Embryonic facial prominence (tissue), 1 donor: ENCODE measurements at regions not wholly inside any gene's neighbourhood (a gene's known extent, or its start where the extent isn't known, plus 50 kb on each side); places are given as distances from the start of the nearest gene placed in this dataset.
"Not testable (repeated sequence)": the region's sequence is repeated elsewhere in the genome, so short reads cannot be mapped to it uniquely, and the experiment has no call there.

ENCODE experiments used
- DNase-seq: peaks from one replicate; pipeline ENCODE4 v3.0.0-alpha.2; 2016; ENCODE audit errors: extremely low spot score

- no peak for DNase-seq
Observed at GRCh38 chr2:88924533-88924932, 233.1 kb downstream of the RPIA start.

DNA sequence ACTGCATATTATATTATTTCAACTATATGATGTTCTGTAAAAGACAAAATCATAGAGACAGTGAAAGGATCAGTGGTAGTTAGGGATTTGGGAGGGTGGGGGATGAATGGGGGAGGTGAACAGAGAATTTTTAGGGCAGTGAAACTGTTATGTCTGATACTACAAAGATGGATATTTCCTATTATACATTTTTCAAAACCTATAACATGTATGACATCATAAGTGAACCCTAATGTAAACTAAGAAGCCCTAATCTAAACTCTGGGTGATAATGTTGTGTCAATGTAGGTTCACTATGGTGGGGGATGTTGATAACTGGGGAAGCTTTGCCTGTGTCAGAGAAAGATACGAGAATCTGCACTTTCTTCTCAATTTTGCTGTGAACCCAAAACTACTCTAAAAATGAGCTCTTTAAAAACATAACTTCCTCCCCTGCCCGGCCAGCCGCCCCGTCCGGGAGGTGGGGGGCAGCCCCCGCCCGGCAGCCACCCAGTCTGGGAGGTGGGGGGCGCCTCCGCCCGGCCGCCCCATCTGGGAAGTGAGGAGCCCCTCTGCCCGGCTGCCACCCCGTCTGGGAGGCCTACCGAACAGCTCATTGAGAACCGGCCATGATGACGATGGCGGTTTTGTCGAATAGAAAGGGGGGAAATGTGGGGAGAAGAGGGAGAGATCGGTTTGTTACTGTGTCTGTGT lies 234.4 kb downstream of the RPIA start:
- no peak for DNase-seq

GRCh38 chr2:88927128-88927527 lies 235.7 kb downstream of the RPIA start:
- no peak for DNase-seq

DNA sequence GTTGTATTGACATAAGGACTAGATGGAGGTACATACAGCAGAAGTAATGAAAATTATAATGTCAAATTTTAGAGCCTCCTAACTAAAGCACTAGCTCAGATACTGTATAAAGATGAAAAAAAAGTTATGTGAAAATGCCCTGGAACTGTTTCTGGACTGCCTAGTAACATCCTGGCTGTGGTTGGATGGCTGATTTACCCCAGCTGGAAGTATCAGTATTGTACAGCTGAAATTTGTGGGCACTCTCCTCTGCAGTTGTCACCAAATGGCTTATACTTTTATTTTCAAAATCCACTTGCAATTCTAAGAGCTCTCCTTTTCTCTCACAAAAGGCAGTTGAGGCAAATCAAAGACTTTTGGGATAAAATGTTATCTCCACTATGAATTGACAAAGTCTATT lies 239.2 kb downstream of the RPIA start:
- DNase-seq, result no peak

GRCh38 chr2:88932686-88933085 lies 241.2 kb downstream of the RPIA start:
- DNase-seq, result no peak

DNA sequence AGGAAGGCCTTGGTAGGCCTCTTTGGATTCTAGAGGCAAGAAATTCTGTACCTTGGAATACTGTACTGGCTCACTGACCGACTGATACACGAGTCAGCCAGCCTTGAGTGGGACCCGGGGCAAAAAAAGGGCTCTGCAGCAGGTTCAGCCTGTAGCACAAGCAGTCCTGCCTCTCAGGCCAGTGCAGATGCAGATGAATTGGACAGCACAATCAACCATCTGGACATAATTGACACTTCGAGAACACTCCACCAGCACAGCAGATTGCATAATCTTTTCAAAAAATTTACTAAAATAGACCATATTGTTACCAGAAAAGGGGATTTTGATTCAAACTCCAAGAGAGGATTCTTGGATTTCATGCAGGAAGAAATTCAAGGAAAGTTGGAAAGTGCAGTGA lies 241.6 kb downstream of the RPIA start:
- no peak for DNase-seq

- DNase-seq, result no peak
Observed at GRCh38 chr2:88933980-88934379, 242.5 kb downstream of the RPIA start.

DNA sequence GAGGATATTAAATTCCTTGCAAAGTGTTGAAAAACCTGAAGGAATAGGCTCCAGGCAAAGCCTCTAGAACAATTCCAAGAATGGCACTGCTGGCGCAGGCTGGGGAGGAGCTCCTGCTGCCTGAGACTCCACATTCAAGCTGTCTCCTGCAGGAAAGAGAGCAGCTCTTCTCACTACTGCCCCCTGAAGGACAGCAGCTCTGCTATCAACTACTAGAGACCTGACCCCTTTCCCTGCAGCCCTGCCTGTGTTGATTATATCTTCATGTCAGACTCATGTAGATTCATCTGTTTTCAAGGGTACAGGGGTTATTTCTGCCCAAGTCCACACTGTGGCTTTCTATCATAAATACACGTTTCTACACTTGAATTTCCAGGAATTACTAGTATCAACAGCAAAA lies 249.7 kb downstream of the RPIA start:
- not testable (repeated sequence) for DNase-seq

- no peak for DNase-seq
Observed at GRCh38 chr2:88942798-88943197, 251.3 kb downstream of the RPIA start.

DNA sequence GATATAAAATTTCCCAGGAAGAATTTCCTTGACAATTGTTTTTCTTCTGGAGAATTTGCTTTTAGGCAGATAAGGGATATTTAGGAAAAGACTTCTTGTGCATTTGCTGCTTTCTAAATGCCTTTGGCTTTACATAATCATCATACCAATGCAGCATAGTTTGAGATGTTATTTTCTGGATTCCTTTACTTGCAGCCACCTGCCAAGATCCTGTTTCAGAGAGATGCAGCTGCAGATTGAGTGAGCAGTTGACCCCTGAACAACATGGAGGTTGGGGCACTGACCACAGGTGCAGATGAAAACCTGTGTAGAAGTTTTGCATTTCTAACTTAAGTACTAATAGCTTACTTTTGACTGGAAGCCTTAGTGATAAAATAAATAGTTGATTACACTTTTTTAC lies 257.9 kb downstream of the RPIA start:
- DNase-seq, result no peak

- DNase-seq, result no peak
Observed at GRCh38 chr2:88950010-88950409, 258.5 kb downstream of the RPIA start.

DNA sequence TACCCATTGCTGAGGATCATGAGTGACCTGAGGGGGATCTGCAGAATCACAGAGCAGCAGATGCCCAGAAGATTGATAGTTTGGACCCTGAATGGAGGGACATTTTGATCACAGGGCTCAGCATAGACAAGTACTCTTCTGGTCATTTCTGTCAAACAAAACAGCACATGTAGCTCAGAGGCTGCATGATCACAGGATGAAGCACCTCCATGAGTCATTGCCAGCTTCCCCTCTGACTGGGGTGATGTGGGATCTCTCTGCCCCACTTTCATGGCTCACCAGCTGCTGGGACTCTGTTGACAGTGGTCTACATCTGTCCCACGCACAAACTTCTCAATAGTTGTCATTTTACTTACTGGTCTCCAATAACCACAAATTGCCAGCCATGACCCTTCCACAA lies 264.1 kb downstream of the RPIA start:
- no peak for DNase-seq

DNA sequence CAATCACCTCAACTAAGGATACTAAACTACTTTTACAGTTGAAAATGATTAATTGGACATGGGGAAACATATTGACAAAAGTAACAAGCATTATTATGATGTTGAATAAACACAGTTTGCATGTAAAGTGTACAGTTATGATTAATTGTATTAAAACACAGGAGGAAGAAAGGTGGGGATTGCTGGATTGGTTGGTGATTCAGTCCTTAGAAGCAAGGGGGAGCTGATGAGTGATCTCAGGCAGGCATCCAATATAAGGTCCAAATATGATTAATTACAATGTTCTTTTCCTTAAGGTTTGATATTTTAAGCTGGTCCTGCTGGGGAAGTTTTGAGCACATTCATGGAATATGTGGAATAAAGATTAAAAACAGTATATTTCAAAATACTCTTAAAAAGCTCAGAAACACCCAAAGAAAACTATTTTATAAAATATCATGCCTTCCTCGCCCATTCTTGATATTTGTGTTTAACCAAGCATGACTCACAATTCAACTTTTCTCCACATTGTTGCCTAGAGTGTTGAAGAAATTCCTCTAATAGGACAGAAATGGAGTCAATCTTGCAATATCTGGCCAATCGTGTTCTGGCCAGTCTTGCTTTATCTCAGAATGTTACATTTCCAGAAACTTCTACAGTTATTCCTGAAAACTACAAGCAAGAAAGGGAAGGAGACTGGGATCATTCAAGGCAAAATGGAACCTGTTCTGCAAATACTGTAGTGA lies 268.2 kb downstream of the RPIA start:
- no peak for DNase-seq

- not testable (repeated sequence) for DNase-seq
Observed at GRCh38 chr2:88961323-88961722, 269.9 kb downstream of the RPIA start.

DNA sequence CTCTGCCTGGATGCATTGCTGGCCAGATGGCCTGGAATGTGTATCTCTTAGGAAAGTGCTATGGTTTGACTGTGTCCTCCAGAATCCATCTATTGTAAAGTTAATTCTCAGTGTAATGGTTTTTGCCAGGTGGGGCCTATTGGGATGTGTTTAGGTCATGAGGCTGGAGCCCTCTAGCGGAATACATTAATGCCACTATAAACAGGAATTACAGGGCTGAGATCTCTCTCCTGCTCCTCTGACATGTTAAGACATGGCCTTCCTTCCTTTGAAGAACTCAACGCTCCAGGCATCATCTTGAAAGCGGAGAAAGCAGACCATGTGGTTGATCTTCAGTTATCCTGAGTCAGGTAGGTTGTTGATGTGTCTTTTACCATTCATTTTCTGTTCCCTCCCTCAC lies 276.4 kb downstream of the RPIA start:
- DNase-seq, result no peak

- not testable (repeated sequence) for DNase-seq
Observed at GRCh38 chr2:88978011-88978410, 286.5 kb downstream of the RPIA start.

DNA sequence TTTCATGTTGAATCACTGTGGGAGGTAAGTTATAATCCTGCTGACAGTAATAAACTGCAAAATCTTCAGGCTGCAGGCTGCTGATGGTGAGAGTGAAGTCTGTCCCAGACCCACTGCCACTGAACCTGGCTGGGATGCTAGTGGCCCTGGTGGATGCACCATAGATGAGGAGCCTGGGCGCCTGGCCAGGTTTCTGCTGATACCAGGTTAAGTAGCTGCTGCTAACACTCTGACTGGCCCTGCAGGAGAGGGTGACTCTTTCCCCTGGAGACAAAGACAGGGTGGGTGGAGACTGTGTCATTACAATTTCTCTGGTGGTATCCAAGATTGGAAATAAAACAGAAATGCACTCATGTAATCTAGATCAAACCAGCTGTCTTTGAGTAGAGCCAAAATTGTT lies 287.0 kb downstream of the RPIA start:
- DNase-seq, result not testable (repeated sequence)

DNA sequence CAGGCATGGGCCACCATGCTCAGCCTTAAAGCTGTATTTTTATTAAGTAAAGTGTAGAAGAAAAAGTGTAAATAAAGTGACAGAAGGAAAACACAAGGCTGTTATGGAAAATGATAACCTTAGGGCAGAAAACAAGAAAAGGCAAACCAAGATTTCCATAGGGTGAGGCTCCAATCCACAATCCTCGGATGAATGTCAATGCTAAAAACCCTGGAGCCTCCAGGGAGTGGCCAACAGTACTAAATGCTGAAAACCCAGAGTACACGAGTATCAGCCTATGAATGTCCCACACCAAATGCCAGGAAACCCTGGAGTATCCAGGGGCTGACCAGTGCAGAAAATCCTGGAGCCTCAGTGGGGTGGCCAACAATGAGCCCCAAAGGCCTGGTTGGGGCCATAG lies 292.6 kb downstream of the RPIA start:
- DNase-seq, result not testable (repeated sequence)

GRCh38 chr2:88986721-88987330 lies 295.4 kb downstream of the RPIA start:
- peak; percentile 16 for DNase-seq

- DNase-seq, result not testable (repeated sequence)
Observed at GRCh38 chr2:88988617-88989016, 297.1 kb downstream of the RPIA start.

- not testable (repeated sequence) for DNase-seq
Observed at GRCh38 chr2:88992819-88993218, 301.3 kb downstream of the RPIA start.

- DNase-seq, result not testable (repeated sequence)
Observed at GRCh38 chr2:88994856-88995255, 303.4 kb downstream of the RPIA start.

GRCh38 chr2:88996588-88996987 lies 305.1 kb downstream of the RPIA start:
- not testable (repeated sequence) for DNase-seq
